CD1c-positive myeloid dendritic cell (primary cell): ENCODE measurements at regions not wholly inside any gene's neighbourhood (a gene's known extent, or its start where the extent isn't known, plus 50 kb on each side); places are given as distances from the start of the nearest gene placed in this dataset.
"Not testable (repeated sequence)": the region's sequence is repeated elsewhere in the genome, so short reads cannot be mapped to it uniquely, and the experiment has no call there.

Experiments used
- DNase-seq: peaks from one replicate; pipeline ENCODE4 v3.0.0-alpha.2; 2016; ENCODE audit errors: extremely low spot score

- no peak for DNase-seq
Observed at GRCh38 chr6:16040628-16040974, 88.3 kb upstream of the MYLIP start.

DNA sequence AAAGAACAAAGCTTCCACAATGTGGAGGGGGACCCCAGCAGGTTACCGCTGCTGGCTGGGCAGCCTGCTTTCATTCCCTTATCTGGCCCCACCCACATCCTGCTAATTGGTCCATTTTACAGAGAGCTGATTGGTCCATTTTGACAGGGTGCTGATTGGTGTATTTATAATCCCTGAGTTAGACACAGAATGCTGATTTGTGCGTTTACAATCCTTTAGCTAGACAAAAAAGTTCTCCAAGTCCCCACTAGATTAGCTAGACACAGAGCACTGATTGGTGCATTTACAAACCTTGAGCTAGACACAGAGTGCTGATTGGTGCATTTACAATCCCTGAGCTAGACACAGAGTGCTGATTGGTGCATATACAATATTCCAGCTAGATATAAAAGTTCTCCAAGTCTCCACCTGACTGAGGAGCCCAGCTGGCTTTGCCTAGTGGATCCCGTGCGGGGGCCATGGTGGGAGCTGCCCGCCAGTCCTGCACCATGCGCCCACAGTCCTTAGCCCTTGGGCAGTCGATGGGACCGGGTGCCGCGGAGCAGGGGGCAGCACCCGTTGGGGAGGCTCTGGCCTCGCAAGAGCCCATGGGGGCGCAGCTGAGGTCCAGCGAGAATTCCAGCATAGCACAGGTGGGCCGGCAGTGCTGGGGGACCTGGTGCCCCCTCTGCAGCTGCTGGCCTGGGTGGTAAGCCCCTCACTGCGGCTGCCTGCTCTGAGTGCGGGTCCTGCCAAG is 88.8 kb upstream of the MYLIP start:
- not testable (repeated sequence) for DNase-seq

DNA sequence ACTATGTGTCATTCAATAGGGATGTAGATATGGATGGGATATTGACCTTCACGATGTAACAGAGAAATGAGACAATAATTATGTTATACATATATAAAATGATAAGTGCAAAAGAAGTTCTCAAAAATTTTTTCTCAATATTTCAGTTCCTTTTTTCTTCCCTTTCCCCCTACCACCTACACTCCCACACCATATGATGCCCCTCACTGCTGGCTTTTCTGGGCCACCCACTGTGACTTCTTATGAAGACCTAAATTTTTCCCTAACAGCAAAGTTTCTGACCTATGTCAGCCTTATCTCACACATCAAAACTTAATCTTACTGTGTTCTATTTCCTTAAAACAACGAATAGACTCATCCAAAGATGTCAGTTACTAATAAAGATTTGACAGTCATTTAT is 89.9 kb upstream of the MYLIP start:
- peak; percentile 19 for DNase-seq

DNA sequence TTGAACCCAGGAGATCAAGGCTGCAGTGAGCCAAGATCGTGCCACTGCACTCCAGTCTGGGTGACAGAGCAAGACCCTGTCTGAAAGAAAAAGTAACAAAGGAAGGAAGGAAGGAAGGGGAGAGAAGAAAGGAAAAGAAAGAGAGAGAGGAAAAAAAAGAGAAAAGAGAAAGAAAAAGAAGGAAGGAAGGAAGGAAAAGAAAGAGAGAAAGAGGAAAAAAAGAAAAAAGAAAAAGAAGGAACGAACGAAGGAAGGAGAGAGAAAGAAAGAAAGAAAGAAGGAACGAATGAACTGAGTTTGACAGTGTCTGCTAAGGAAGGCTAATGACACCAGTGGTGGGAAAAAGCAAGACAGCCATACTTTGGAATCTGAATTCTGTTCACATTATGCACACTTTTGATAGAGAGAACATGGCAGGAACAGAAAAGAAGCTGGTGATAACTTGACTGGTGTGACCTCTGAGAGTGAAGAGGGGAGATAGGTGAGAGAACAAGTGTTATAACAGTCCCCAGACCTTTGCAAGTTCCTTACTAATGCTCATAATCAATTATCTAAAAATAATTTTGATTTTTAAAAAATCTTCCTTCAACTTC is 93.3 kb upstream of the MYLIP start:
- DNase-seq = no peak

GRCh38 chr6:16033214-16033613 is 95.7 kb upstream of the MYLIP start:
- no peak for DNase-seq

GRCh38 chr6:16031278-16031981 is 97.5 kb upstream of the MYLIP start:
- no peak for DNase-seq

- no peak for DNase-seq
Observed at GRCh38 chr6:16028966-16029365, 99.9 kb upstream of the MYLIP start.

DNA sequence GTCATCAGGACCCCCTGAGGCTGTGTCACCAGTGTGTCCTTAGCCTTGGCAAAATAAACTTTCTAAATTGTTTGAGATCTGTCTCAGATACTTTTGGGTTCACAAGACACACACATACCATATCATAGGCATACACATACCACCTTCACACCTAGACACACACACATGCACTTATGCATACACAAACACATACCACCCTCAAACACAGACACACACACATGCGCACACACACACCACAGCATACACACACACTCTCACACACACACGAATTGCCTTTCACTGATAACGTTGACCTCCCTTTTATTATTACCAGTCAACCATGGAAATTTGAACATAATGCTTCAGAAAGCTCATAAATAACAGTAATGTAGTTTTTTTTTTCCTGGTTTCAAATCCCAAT is 108.6 kb upstream of the MYLIP start:
- no peak for DNase-seq

GRCh38 chr6:16019462-16019861 is 109.4 kb upstream of the MYLIP start:
- no peak for DNase-seq

- no peak for DNase-seq
Observed at GRCh38 chr6:16018626-16019025, 110.3 kb upstream of the MYLIP start.

DNA sequence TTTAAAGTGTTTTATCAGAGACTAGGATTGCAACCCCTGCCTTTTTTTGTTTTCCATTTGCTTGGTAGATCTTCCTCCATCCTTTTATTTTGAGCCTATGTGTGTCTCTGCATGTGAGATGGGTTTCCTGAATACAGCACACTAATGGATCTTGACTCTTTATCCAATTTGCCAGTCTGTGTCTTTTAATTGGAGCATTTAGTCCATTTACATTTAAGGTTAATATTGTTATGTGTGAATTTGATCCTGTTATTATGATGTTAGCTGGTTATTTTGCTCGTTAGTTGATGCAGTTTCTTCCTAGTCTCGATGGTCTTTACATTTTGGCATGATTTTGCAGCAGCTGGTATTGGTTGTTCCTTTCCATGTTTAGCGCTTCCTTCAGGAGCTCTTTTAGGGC is 114.6 kb upstream of the MYLIP start:
- DNase-seq = not testable (repeated sequence)

GRCh38 chr6:16007146-16007545 is 121.7 kb upstream of the MYLIP start:
- DNase-seq = peak; percentile 30

DNA sequence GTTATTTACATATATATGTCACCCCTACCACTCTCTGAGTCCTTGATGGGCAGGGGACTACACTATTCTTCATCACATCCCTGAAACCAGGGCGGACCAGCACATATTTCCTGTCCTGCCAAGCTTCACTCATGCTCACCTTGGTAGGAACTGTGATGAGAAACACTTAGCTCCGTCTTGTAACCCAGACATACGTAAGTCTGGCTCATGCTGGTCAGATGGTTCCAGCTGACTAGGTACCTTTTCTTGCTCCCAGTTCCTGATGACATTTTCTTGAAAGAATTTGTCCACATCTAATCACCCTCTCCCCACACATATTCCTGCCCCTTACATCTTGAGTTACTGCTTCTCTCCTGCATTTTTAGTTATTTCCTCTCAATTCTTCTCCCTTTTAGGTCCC is 122.2 kb upstream of the MYLIP start:
- no peak for DNase-seq

DNA sequence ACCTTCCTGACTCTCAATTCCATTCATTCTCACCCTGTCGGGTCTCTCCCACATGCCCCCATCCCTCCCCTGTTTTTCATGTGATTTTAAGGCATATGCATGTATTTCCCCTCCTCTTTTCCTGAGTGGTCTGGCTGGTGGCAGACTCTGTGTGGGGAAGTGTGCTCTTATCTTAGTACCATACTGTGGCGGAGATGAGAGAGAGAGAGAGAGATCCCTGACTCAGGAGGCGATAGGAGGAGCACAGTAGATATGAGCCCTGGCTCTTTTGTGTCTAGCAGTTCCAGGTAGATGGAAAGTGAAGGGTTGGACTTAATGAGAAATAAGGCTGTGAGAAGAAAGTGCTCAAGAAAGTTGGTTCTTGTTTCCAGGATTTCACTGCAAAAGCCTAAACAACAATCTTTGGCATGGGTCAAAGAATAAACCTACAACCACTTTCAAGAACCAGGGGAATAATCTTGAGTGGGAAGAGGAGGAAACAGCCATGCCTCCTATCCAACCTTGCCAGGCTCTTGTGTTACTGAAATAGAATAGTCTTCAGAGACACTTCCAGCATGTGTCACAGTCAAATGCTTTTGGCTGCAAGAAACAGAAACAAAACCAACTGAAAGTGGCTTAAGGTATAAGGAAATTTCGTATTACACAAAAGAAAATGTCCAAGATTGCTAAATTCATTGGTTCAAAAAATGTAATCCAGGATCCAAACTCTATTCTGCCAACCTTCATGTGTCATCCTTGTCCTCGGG is 123.8 kb upstream of the MYLIP start:
- no peak for DNase-seq

DNA sequence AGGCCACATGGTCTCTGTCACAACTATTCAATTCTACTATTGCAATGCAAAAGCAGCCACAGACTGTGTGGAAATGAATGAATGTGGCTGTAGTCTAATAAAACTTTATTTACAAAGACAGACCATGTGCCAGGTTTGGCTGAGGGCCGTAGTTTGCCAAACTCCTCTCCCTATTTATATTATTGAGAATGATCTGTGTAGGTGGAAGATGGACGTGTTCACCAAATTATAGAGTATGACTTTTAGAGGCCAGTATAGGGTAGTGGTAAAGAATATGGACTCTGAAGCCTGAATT is 125.7 kb upstream of the MYLIP start:
- no peak for DNase-seq

- DNase-seq = no peak
Observed at GRCh38 chr6:16002332-16003196, 126.3 kb upstream of the MYLIP start.

DNA sequence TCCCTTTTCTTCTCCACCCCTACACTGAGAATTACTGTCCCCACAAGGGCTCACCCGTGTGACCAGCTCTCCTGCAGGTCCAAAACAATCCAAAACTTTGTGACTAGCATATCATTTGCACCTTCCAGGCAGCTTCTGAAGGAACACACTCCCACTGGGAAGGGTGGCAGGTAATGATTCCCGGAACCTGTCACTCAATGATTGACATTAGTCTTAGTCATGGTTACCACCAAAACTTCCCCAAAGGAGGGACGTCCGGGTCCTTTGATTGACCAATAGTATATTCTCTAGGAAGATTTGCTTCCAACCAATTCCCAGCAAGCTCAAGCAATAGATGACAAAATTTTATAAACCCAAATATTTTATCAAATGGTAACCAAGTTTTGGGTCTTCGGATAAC is 127.7 kb upstream of the MYLIP start:
- DNase-seq = no peak

DNA sequence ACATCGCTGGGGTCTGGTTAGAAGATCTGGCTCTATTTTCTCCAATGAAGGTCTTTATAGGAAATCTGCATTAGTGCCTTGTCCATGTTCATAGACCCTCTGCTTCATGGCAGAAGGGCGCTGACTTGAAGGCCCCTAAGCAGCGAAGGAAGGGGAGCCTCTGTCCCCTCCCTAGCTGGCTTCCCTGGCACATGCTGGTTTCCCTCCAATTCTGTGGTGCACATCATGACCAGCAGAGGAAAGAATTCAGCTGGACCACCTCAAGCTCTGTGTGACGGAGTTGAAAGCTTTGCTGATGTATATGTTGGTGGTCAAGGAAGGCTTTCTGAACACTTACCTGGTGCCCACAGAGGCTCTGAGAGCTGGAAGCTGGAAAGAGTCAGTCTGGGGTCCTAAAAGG is 129.7 kb upstream of the MYLIP start:
- DNase-seq = no peak

DNA sequence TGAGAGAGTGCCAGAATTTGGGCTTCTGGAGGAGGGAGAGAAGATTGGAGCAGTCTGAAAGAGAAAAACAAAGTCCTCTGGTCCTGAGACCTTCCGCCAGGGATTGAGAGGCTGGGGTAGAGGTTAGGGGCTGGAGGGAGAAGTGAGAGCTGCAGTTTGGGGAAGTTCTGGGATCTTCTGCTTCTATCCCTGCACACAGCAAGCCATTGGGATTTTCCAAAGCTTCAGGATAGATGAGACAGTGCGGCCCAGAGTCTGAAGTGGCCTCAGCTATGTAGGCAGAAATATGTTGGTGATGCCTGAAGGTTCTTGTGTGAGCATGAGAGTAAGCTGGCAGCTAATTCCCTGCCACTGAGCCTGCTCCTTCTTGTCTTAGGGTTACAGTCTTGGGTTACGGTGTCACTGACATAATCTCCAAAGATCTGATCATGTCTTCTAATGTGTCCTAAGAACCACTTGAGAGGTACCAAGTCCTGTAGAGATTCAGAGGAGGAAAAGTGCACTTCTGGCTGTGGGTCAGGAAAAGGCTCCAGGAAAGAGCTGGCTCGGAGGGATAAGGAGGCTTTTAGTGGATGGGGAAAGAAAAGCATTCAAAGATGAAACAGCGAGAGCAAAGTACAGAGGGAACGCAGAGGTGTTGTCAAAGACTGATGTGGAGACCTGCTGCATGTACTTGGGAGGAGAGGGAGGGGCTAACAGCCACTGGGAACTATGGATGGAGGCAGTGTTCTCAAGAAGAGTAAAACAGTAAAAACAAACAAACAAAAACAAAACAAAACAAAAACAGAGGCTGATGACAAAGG is 131.1 kb upstream of the MYLIP start:
- DNase-seq = peak; percentile 32

GRCh38 chr6:15996030-15996429 is 132.9 kb upstream of the MYLIP start:
- no peak for DNase-seq

- no peak for DNase-seq
Observed at GRCh38 chr6:15995493-15995892, 133.4 kb upstream of the MYLIP start.
